Hepatocyte (in vitro differentiated cells): ENCODE measurements at regions not wholly inside any gene's neighbourhood (a gene's known extent, or its start where the extent isn't known, plus 50 kb on each side); places are given as distances from the start of the nearest gene placed in this dataset.

Source experiments
- CTCF ChIP-seq: fragments of 200-600 bp; sonication (generic); IDR thresholded peaks from 2 replicates; pipeline ENCODE4 v1.5.1; 2016; ENCODE audit warnings: antibody characterized with exemption, mild to moderate bottlenecking; ENCODE audit not compliant: poor library complexity
- EZH2 ChIP-seq: fragments of 200-600 bp; sonication (generic); IDR thresholded peaks from 2 replicates; pipeline ENCODE4 v1.6.1; 2016; ENCODE audit warnings: antibody characterized with exemption, mild to moderate bottlenecking, borderline replicate concordance

- TF ChIP-seq EZH2, result no peak
- TF ChIP-seq CTCF, result no peak
These were observed 117.9 kb upstream of the HS3ST1 start for GRCh38 chr4:11546391-11547175.
